ENCODE measurements at regions not wholly inside any gene's neighbourhood (a gene's known extent, or its start where the extent isn't known, plus 50 kb on each side); places are given as distances from the start of the nearest gene placed in this dataset.
"Not testable (repeated sequence)": the region's sequence is repeated elsewhere in the genome, so short reads cannot be mapped to it uniquely, and the experiment has no call there.

DNA sequence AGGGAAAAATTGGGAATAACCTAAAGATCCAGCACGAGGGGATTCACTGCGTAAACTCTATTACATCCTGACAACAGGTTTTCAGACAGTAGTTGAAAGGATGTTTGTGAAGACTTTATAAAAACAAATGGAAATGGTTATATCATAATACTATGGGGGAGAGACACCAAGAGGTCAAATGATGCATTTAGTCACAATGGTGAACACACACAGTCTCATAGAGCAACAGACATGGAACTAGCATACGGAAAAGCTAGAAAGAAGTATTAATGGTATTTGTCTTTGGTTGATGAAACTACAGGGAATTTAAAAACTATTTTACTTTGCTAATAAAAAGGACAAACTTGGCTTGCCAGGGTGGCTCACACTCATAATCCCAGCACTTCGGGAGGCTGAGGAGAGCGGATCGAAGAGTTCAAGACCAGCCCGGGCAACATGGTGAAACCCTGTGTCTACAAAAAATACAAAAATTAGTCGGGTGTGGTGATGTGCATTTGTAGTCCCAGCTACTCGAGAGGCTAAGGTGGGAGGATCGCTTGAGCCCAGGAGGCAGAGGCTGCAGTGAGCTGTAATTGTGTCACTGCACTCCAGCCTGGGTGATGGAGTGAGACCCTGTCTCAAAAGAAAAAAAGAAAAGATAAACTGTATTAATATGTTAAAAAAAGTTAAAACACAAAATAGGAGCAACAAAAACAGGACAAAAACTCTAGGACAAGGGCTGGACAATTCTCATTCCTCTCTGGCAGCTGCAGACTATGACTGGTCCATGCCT lies 94.8 kb downstream of the MYCN start:
- DNase-seq (ENCODE audit: extremely low read depth in 1 of 2, low read depth in 1 of 2) = no peak

GRCh38 chr2:16034151-16034974 lies 94.0 kb downstream of the MYCN start:
- no peak for DNase-seq (ENCODE audit: extremely low read depth in 1 of 2, low read depth in 1 of 2)

- no peak for DNase-seq (ENCODE audit: extremely low read depth in 1 of 2, low read depth in 1 of 2)
Observed at GRCh38 chr2:16033032-16033293, 92.6 kb downstream of the MYCN start.

DNA sequence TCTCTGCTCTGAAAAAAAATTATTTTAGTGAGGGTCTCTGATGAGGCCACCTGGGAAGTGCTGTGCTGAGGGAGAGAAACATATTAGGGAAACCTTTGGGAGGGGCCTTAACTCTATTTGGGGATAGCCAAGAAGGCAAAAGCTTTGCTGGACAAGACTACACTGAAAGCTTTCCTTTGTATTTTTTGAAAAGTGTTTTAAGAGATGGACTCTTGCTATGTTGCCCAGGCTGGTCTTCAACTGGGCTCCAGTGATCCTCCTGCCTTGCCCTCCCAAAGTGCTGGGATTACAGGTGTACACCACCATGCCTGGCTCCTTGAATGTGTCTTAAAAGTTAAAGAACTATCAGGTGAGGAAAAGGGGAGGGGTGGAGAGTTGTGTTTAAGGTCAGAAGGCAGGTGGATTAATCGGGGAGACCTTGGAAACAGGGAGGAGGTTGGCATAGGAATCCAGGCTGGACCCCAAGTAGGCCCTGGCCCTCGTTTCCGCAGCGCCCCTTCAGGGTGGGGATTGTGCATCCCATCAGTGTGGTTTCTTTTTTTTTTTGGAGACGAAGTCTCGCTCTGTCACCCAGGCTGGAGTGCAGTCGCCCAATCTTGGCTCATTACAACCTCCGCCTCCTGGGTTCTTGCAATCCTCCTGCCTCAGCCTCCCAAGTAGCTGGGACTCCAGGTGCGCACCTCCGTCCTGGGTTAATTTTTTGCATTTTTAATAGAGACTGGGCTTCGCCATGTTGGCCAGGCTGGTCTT lies 92.1 kb downstream of the MYCN start:
- no peak for DNase-seq (ENCODE audit: extremely low read depth in 1 of 2, low read depth in 1 of 2)

DNA sequence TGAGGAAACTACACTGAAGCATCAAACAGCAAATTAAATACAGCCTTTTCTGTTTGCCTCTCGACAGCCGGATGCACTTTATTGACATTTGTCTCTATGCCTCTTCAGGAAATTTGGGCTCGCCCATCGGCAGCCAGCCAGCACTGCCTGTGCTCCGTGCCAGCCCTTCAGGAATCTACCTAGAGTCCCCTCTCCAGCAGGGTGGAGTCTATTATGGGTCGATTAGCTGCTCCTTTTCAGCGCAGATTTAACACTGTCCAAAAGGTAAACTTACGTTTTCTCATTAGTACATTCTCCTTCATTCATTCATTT lies 91.5 kb downstream of the MYCN start:
- no peak for DNase-seq (ENCODE audit: extremely low read depth in 1 of 2, low read depth in 1 of 2)

GRCh38 chr2:16031058-16031847 lies 90.9 kb downstream of the MYCN start:
- DNase-seq (ENCODE audit: extremely low read depth in 1 of 2, low read depth in 1 of 2) = no peak

GRCh38 chr2:16030206-16031057 lies 90.1 kb downstream of the MYCN start:
- DNase-seq (ENCODE audit: extremely low read depth in 1 of 2, low read depth in 1 of 2) = no peak

GRCh38 chr2:16028644-16029043 lies 88.3 kb downstream of the MYCN start:
- DNase-seq (ENCODE audit: extremely low read depth in 1 of 2, low read depth in 1 of 2) = no peak

- no peak for DNase-seq (ENCODE audit: extremely low read depth in 1 of 2, low read depth in 1 of 2)
Observed at GRCh38 chr2:16026816-16027501, 86.6 kb downstream of the MYCN start.

DNA sequence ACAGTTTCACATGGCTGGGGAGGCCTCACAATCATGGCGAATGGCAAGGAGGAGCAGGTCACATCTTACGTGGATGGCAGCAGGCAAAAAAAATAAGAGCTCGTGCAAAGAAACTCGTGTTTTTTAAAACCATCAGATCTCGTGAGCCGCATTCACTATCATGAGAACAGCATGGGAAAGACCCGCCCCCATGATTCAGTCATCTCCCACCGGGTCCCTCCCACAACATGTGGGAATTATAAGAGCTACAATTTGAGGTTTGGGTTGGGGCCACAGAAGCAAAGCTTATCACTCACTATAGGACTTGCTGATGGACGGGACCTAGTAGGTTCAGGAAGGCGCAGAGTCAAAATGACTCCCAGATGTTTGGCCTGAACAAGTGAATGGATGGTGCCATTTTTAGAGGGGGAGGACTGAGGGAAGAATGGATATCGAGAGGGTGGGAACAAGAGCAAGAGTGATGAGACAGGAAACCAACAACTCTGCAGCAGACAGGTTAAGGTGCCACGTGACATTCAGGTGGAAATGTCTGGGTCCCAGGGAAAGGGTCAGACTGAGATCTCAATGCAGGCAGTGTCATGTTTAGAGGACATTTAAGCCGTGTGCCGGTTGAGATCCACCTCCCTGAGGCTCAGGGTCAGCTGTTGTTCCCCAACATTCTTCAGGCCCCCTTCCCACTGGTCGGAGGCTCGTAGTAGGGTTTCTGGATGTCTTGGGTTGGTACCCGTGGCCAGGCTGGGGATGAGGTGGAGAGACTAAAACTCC lies 85.7 kb downstream of the MYCN start:
- no peak for DNase-seq (ENCODE audit: extremely low read depth in 1 of 2, low read depth in 1 of 2)

DNA sequence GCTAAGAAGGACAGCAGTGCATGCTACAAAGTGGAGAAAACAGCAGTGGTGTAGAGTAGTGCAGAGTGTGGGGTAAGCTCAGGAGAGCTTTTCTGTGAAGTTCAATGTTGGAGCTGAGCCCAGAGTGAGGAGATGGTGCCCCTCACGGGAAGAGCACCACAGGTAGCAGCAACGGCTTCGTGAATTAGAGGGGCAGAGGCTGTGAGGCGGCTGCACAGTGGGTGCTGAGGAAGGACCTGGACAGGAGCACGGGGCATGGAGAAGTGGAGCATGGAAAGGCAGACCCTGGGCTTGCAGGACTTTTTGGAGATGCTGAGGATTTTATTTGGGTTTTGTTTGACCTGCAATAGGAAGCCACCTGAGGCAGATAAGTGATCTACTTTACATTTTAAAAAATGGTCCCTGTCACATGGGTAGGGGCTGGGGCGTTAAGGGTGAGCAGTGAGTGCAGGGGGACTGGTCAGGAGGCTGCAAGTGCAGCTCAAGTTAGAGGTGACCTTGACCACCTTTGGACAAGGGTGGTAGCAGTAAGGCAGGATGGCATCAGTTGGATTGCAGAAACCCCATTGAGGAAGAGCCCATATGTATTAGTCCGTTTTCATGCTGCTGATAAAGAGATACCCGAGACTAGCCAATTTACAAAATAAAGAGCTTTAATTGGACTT lies 85.0 kb downstream of the MYCN start:
- DNase-seq (ENCODE audit: extremely low read depth in 1 of 2, low read depth in 1 of 2) = no peak

- DNase-seq (ENCODE audit: extremely low read depth in 1 of 2, low read depth in 1 of 2) = not testable (repeated sequence)
Observed at GRCh38 chr2:16024628-16025027, 84.3 kb downstream of the MYCN start.

- DNase-seq (ENCODE audit: extremely low read depth in 1 of 2, low read depth in 1 of 2) = no peak
Observed at GRCh38 chr2:16023506-16024360, 83.4 kb downstream of the MYCN start.

DNA sequence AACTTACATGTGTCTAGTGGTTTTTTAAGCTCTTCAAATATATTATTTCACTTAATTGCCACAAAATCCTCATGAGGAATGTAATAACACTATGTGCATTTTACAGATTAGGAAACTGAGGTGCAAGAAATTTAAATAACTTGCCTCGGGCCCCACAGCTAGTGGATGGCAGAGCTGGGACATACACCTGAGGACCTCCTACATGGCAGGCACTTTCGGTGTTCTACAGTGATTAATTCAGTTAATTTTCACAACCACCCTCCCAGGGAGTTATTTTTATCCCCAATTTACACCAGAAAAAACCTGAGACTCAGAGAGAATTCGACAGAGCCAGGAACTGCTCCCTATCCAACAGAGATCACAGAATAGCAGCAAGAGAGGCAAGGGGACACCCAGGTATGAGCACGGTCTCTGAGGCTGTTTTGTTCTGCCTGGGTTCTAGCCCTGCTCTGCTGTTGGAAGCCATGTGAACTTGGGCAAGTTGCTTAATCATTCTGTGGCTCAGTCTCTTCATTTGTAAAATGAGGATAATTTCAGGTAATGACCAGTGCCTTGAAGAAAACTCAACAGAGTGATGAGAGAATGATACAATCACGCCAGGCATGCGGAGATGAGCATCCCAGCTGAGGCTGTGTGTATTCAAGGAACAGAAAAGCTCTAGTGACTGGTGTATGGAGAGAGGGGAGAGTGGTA lies 82.3 kb downstream of the MYCN start:
- no peak for DNase-seq (ENCODE audit: extremely low read depth in 1 of 2, low read depth in 1 of 2)

- no peak for DNase-seq (ENCODE audit: extremely low read depth in 1 of 2, low read depth in 1 of 2)
Observed at GRCh38 chr2:16021611-16022363, 81.4 kb downstream of the MYCN start.

GRCh38 chr2:16020389-16021008 lies 80.1 kb downstream of the MYCN start:
- DNase-seq (ENCODE audit: extremely low read depth in 1 of 2, low read depth in 1 of 2) = no peak
